GM18867 (cell line): ENCODE measurements at regions not wholly inside any gene's neighbourhood (a gene's known extent, or its start where the extent isn't known, plus 50 kb on each side); places are given as distances from the start of the nearest gene placed in this dataset.

ENCODE experiments used
- ATAC-seq: cut with Tn5 transposase; IDR thresholded peaks from one replicate; pipeline ENCODE4 v1.9.1; 2021; ENCODE audit warnings: mild to moderate bottlenecking, moderate library complexity; ENCODE audit not compliant: unreplicated experiment

DNA sequence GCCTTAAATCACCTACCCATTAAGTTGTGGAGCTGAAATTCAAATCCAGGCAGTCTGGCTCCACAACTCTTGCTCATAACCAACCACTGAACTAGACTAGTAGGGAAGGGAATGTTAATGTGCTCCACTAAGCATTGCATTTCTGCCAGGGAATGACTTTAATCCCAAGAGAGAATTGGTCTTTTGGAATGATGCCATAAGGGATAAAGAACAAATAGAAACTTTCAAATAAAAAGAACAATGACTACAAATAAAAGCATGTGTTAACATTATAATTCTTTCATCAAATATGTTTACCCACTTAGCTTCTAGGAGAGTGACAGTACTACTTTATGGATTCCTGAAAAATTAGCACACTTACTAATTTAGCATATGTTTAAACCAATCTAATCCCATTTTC lies 905.9 kb downstream of the CENPC start:
- ATAC-seq, result no peak

- ATAC-seq, result no peak
Measured at GRCh38 chr4:66636349-66636748, 909.0 kb downstream of the CENPC start.

DNA sequence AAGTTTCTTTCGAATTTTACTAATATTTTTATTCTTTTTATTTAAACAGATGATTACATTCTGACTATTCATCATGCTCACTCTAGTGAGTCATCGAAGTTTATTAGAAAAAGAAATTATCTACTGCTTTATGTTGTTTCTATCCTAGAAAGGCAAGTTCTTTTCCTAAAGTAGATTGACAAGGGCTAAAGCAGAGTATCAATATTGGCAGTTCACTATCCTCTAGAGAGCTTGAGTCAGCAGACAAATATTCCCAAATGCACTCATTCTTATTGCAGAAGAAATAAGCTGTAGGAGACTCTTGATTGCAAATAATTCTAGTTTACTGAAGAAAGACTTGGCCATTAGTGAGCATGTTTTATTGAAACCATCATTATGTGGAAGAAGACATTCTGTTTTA lies 911.8 kb downstream of the CENPC start:
- ATAC-seq, result no peak

DNA sequence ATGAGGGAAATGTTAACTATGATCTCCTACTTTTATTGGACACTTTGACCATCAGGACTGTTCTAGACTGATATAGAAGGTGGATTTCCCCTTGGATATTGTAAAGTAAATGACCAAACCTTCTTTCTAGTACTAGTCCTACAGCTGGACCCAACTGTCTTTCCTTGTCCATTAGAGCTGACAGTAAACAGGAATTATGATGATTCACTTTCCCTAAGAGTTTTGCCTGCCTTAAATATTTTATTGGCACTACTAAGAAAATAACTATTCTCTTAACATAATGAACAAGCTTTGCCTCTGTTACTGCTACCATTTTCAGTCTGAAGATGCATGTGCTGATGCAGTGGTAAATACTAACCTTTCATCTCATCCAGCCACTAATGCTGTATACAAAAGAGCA lies 915.4 kb downstream of the CENPC start:
- ATAC-seq, result no peak

DNA sequence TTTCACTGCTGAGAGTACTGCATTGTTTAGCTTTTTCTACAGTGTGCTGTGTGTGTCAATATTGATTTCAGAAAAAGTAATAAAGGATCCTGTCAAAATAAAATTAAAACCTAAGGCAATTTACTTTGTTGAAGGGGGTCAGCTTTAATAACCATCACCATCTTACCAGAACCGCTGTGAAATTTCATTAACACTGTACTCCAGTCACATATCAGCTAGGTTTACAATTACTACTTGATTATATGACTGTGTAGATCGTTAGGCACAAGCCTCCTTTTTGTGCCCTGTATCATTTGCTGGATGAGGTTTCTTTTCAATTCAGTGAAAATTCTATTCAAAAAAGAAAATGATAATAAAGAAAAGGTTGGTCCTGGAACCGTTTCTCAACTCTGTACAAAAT lies 917.2 kb downstream of the CENPC start:
- no peak for ATAC-seq

DNA sequence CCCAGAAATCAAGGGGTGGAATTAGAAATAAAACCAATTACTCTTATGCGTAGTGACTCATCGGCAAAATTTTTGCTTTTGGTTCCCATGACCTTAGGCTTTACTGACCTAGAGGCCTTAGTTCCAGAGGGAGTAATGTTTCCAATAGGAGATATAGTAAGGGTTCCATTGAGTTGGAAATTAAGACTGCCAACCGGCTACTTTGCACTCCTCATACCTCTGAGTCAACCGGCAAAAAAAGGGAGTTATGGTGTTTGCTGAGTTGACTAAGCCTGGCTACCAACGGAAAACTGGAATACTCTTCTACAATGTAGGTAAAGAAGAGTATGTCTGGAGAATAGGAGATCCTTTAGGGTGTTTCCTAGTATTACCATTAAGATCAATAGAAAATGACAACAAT lies 919.8 kb downstream of the CENPC start:
- no peak for ATAC-seq

- no peak for ATAC-seq
Measured at GRCh38 chr4:66613591-66613990, 931.7 kb downstream of the CENPC start.

GRCh38 chr4:66609014-66609413 lies 936.3 kb downstream of the CENPC start:
- ATAC-seq, result no peak

GRCh38 chr4:66606908-66607307 lies 936.6 kb upstream of the EPHA5 start:
- no peak for ATAC-seq

DNA sequence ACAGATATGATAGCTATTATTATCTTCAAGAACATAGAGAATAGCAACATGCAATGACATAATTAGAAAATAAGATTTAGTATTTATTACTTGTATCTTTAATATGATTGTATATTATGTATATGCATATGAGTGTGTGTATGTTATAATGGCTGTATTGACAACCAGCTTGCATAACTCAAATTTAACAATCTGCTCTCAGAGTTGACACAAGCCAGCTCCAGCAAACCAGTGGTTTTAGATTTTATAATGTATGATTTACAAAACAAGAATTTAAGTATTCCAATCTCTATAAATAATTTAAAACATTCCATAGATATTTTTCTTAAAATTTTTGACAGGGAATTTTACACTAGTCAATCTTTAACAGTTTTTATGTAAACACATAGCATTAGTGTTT lies 935.9 kb upstream of the EPHA5 start:
- ATAC-seq, result no peak

DNA sequence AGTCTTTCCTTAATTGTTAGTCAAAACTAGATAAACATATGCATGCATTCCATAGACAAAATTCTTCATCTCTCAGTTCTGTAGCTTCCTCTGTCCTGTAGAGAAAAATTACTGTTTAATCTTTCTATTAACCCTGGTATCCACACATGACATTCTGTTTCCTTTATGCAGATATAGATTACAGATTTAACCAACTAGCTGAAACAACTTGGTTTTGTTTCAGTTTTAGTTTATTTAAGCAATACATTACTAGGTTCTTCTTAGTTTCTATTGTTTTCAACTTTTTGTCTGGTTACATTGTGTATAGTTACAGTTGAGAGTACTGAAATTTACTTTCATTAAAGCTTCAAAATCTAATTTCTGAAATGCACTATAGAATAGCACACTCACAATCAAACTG lies 933.9 kb upstream of the EPHA5 start:
- no peak for ATAC-seq

DNA sequence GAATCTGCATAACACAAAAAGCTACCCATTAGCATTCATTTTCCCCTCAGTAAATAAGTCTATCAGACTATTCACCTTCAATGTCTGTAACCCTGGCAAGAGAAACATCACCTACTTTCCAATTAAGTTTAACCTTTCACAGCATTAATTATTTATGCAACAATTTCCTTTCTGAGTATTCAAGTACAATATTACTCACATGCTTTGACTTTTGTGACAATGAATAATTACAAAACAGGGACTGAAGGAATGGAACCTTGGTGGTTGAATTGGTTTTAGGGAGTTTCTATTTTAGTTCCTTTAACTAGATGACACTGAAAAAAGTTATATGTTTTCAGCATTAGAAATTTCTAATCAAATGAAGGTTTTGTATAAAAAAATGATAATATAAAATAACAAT lies 932.3 kb upstream of the EPHA5 start:
- no peak for ATAC-seq

DNA sequence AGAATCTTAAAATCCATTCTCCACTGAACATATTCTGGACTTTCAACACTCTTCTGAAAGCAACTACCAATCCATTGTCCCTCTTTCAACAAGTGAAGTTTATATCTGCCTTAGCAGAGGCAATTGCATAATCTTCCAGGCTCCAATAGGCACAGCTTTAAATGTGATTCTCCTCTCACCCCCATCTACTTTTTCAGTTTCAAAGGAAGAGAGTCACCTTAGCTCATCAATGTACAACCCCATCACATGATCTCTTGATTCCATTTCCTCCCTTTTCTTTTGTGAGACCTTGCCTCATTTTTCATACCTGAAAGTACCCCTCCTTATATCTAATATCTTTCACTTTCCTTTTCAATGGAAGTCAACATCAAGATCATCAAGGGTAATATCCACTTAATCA lies 921.7 kb upstream of the EPHA5 start:
- no peak for ATAC-seq

DNA sequence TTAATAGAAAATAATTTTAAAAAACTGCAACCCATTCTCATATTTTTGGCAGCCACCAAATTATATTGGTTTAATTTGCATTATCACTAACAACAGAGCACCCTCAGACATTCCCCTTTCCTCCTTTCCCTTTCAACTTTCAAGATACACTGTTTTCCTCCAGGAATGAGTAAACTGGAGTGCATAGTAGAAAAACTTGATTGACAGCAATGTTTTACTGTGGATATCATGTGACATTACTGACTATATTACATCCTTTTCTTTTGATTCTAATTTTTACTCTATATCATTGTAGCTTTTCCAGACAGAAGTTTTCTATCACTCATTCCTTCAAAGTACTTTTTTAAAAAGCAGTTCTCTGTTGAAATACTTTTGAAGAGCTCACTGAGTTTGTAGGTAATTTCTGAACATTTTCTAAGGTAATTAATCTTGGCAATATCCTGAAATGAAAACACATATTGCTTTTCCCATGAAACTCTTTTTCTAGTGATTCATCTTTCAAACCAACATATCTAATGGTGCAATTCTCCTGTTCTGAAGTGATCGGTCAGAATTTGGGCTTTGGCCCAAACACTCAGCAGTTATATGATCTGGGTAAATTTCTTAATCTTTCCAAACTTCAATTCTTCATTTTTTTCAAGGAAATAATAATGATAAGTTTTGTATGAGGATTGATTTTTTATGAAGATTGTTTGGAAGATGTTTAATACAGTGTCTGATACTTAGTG lies 920.4 kb upstream of the EPHA5 start:
- no peak for ATAC-seq

GRCh38 chr4:66589183-66589582 lies 918.9 kb upstream of the EPHA5 start:
- ATAC-seq, result no peak

GRCh38 chr4:66585767-66586166 lies 915.5 kb upstream of the EPHA5 start:
- no peak for ATAC-seq

- no peak for ATAC-seq
Measured at GRCh38 chr4:66577922-66578321, 907.6 kb upstream of the EPHA5 start.

DNA sequence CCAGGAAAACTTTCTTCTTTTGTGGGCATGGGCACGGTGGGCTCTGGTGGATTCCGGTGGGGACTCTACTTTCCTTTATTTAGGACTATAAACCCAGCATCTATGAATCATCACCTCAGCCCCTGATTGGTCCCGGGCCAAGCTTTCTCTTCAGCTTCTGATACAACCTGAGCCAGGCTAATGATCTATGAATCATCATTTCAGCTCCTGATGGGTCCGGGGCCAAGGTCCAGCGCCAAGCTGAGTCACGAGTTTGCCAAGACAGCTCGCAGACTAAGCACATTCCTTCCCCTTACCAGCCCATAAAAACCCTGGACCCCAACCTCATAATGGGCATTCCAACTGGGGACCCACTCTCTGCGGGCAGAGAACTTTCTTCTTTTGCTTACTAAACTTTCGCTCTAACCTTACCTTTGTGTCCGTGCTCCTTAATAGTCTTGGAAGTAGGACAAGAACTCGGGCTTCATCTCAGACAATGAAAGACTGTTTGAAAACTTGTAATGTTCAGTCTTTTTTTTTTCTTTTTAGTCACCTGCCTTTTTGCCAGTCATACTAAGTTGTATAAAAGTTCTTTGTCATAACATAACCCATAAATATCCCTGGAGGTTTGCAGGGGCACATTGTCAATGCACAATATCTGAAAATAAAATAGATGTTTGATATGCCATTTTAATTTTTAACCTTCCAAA lies 904.9 kb upstream of the EPHA5 start:
- no peak for ATAC-seq

- no peak for ATAC-seq
Measured at GRCh38 chr4:66574145-66574978, 904.1 kb upstream of the EPHA5 start.

DNA sequence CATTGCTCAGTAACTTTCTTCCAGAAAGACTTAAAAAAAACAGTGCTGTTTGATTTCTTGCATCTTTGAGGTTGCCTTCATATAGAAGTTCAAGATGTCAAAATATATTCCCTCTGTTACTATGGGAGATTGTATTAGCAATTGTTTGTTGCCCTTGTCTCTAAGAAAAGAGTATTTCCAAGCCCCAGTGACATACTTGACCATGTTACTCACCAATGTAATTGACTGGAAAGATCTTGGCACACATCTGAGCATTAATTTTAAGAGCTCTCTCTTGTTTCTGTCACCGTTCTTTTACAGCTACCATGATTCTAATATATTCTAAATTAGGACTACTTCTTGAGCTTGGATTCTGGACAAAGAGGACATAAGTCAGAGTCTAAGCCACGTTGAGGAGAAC lies 902.7 kb upstream of the EPHA5 start:
- no peak for ATAC-seq

- ATAC-seq, result no peak
Measured at GRCh38 chr4:66571145-66571695, 900.9 kb upstream of the EPHA5 start.

DNA sequence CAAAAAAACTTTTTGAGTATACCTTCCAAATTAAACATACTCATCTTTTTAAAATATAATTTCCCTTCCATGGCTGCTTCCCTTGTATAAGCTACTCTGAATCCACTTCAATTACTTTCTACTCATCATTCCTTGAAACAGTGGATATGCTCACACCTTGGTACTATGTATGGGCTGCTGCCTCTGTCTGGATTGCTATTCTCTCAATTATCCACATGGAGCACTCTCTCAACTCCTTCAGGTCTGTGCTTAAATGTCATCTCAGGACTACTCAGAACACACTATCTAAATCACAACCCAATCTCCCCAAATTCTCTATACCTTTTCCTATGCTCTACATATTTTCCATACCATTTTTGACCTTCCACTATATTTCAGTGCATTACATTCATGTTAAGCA lies 898.9 kb upstream of the EPHA5 start:
- ATAC-seq, result no peak
